Erythroblast (primary cell): ENCODE measurements at regions not wholly inside any gene's neighbourhood (a gene's known extent, or its start where the extent isn't known, plus 50 kb on each side); places are given as distances from the start of the nearest gene placed in this dataset.

Experiments used
- GATA1 ChIP-seq: IDR thresholded peaks from 2 replicates; pipeline ENCODE4 v1.6.1; 2011; ENCODE audit warnings: low read depth, mild to moderate bottlenecking, control low read depth, low read length, moderate library complexity
- POLR2A ChIP-seq: IDR thresholded peaks from 2 replicates; pipeline ENCODE4 v1.6.1; 2011; ENCODE audit warnings: mild to moderate bottlenecking, low read length

DNA sequence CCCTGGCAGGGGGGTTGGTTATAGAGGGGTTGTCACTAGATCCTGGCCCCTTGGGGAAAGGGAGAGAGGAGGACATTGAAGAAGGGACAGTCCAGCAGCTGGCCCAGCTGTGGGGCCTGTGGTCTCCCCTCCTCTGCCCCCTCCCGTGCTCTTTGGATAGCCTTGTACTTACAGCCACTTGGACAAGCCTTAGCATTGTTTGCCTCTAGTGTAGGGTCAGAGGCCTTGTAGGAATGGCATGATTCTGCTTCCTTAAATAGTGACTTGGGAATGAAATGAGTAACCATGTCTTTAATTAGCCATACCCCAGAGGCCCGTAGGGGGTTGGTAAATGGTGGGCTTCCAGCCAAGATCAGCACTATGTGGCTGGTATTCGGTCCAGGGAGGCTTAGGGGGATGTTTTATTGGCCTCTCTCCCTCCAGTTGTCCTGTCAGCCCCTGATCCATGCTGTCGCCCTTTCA, 230.6 kb downstream of the PTTG2 start:
- no peak for TF ChIP-seq POLR2A
- no peak for TF ChIP-seq GATA1
